Liver (tissue), 8 donors: ENCODE measurements at regions not wholly inside any gene's neighbourhood (a gene's known extent, or its start where the extent isn't known, plus 50 kb on each side); places are given as distances from the start of the nearest gene placed in this dataset.

Experiments used
- DNase-seq: peaks from one replicate; pipeline ENCODE4 v3.0.0-alpha.2; 2017; ENCODE audit warnings: low spot score
- H3K27ac ChIP-seq, 2 donors: one replicate each; pipeline ENCODE4 v1.7.0; 2013; ENCODE audit warnings: inconsistent platforms in 2 of 2, low read length in 2 of 2, control low read depth in 1 of 2, low read depth in 1 of 2, mild to moderate bottlenecking in 1 of 2
- H3K27me3 ChIP-seq, 4 donors: one replicate each; pipeline versions ENCODE4 v1.6.1 to v1.7.0; 2013; ENCODE audit warnings: low read length in 3 of 4, inconsistent platforms in 1 of 4, mild to moderate bottlenecking in 1 of 4, moderate library complexity in 1 of 4; ENCODE audit not compliant: control insufficient read depth in 4 of 4, insufficient read depth in 4 of 4
- H3K36me3 ChIP-seq, 4 donors: one replicate each; pipeline versions ENCODE4 v1.6.1 to v1.7.0; 2013; ENCODE audit warnings: low read length in 3 of 4, mild to moderate bottlenecking in 3 of 4, low read depth in 1 of 4, moderate library complexity in 1 of 4; ENCODE audit not compliant: control insufficient read depth in 4 of 4, insufficient read depth in 3 of 4
- H3K4me1 ChIP-seq, 4 donors: one replicate each; pipeline versions ENCODE4 v1.6.1 to v1.7.0; 2013; ENCODE audit warnings: low read length in 3 of 4, mild to moderate bottlenecking in 3 of 4, moderate library complexity in 1 of 4; ENCODE audit not compliant: control insufficient read depth in 4 of 4, insufficient read depth in 4 of 4
- H3K4me3 ChIP-seq, 3 donors: one replicate each; pipeline versions ENCODE4 v1.6.1 to v1.7.0; 2013; ENCODE audit warnings: low read length in 3 of 3, control low read depth in 1 of 3, low read depth in 1 of 3, mild to moderate bottlenecking in 1 of 3
- H3K9ac ChIP-seq, 2 donors: one replicate each; pipeline ENCODE4 v1.7.0; 2013; ENCODE audit warnings: low read length in 2 of 2, mild to moderate bottlenecking in 2 of 2, moderate library complexity in 2 of 2, control low read depth in 1 of 2, low read depth in 1 of 2
- H3K9me3 ChIP-seq, 4 donors: one replicate each; pipeline versions ENCODE4 v1.6.1 to v1.7.0; 2013; ENCODE audit warnings: low read length in 3 of 4; ENCODE audit not compliant: control insufficient read depth in 4 of 4
- ATF3 ChIP-seq: IDR thresholded peaks from 2 replicates; pipeline ENCODE4 v1.6.1; 2016; ENCODE audit warnings: antibody characterized with exemption
- CTCF ChIP-seq: fragments of 150-350 bp; IDR thresholded peaks from 2 replicates; pipeline ENCODE4 v1.5.1; 2017; ENCODE audit warnings: improper control_type of control experiment, low read depth, low read length; ENCODE audit not compliant: missing input control
- EGR1 ChIP-seq, 2 donors: IDR thresholded peaks; 2 replicates each; pipeline ENCODE4 v1.6.1; 2016 to 2018; ENCODE audit warnings: antibody characterized with exemption in 2 of 2, low read depth in 2 of 2
- FOXA1 ChIP-seq: IDR thresholded peaks from 2 replicates; pipeline ENCODE4 v1.6.1; 2016; ENCODE audit warnings: antibody characterized with exemption
- FOXA2 ChIP-seq: IDR thresholded peaks from 2 replicates; pipeline ENCODE4 v1.6.1; 2016; ENCODE audit warnings: antibody characterized with exemption
- GABPA ChIP-seq, 2 donors: IDR thresholded peaks in 1 of 2; conservative IDR thresholded peaks in 1 of 2; 2 replicates each; pipeline ENCODE4 v1.6.1; 2016; ENCODE audit warnings: antibody characterized with exemption in 2 of 2, mild to moderate bottlenecking in 1 of 2, moderate library complexity in 1 of 2
- HNF4A ChIP-seq, 2 donors: conservative IDR thresholded peaks; 2 replicates each; pipeline ENCODE4 v1.6.1; 2016; ENCODE audit warnings: antibody characterized with exemption in 2 of 2, mild to moderate bottlenecking in 2 of 2
- HNF4G ChIP-seq: IDR thresholded peaks from 2 replicates; pipeline ENCODE4 v1.6.1; 2016; ENCODE audit warnings: antibody characterized with exemption
- JUND ChIP-seq, 2 donors: IDR thresholded peaks; 2 replicates each; pipeline ENCODE4 v1.6.1; 2016; ENCODE audit warnings: antibody characterized with exemption in 2 of 2
- MAX ChIP-seq: IDR thresholded peaks from 2 replicates; pipeline ENCODE4 v1.6.1; 2016; ENCODE audit warnings: antibody characterized with exemption
- NR2F2 ChIP-seq: IDR thresholded peaks from 2 replicates; pipeline ENCODE4 v1.6.1; 2016; ENCODE audit warnings: antibody characterized with exemption
- RAD21 ChIP-seq, 2 donors: IDR thresholded peaks; 2 replicates each; pipeline ENCODE4 v1.6.1; 2016; ENCODE audit warnings: antibody characterized with exemption in 2 of 2, mild to moderate bottlenecking in 2 of 2
- RXRA ChIP-seq, 2 donors: IDR thresholded peaks; 2 replicates each; pipeline ENCODE4 v1.6.1; 2017 to 2018; ENCODE audit warnings: antibody characterized with exemption in 2 of 2, mild to moderate bottlenecking in 1 of 2
- SP1 ChIP-seq: IDR thresholded peaks from 2 replicates; pipeline ENCODE4 v1.6.1; 2018; ENCODE audit warnings: antibody characterized with exemption, mild to moderate bottlenecking
- TAF1 ChIP-seq: conservative IDR thresholded peaks from 2 replicates; pipeline ENCODE4 v1.6.1; 2016; ENCODE audit warnings: antibody characterized with exemption, mild to moderate bottlenecking
- YY1 ChIP-seq: IDR thresholded peaks from 2 replicates; pipeline ENCODE4 v1.6.1; 2016; ENCODE audit warnings: antibody characterized with exemption, mild to moderate bottlenecking
- whole genome bisulfite sequencing: extraction: QIAGEN DNeasy Blood & Tissue Kit; methylation state at CpG from one replicate; pipeline ENCODE4 v1.1.7; 2013; 5-methylcytosine and 5-hydroxymethylcytosine counted together
- TF ChIP-seq, protein P1 (sequence below): IDR thresholded peaks from 2 replicates; pipeline ENCODE4 v1.6.1; 2016; ENCODE audit warnings: antibody characterized with exemption
- TF ChIP-seq, protein P2 (sequence below): IDR thresholded peaks from 2 replicates; pipeline ENCODE4 v1.6.1; 2016; ENCODE audit warnings: antibody characterized with exemption, mild to moderate bottlenecking
- donor health status: healthy.
- donor health status: healthy.
- donor health status: healthy.
- donor health status: healthy.
- donor health status: healthy.

- DNase-seq = no peak
- Histone ChIP-seq H3K36me3 (no peaks in the 10 kb centered on the region), H3K4me1 (no peaks in the 10 kb centered on the region), H3K9ac (no peak overlapping the region), H3K27ac (no peak overlapping the region), H3K4me3 (no peak overlapping the region), H3K9me3 (peaks cover 4 to 7% (median 6%) of the 10 kb centered on the region in 4 donors), H3K27me3 (peaks cover 0 to 11% (median 0%) of the 10 kb centered on the region in 4 donors)
- 50% methylated on average over 20 of the region's 20 CpGs for WGBS
- TF ChIP-seq MAX = no peak
Measured at GRCh38 chr12:131471271-131471905, 239.5 kb upstream of the SFSWAP start.

DNA sequence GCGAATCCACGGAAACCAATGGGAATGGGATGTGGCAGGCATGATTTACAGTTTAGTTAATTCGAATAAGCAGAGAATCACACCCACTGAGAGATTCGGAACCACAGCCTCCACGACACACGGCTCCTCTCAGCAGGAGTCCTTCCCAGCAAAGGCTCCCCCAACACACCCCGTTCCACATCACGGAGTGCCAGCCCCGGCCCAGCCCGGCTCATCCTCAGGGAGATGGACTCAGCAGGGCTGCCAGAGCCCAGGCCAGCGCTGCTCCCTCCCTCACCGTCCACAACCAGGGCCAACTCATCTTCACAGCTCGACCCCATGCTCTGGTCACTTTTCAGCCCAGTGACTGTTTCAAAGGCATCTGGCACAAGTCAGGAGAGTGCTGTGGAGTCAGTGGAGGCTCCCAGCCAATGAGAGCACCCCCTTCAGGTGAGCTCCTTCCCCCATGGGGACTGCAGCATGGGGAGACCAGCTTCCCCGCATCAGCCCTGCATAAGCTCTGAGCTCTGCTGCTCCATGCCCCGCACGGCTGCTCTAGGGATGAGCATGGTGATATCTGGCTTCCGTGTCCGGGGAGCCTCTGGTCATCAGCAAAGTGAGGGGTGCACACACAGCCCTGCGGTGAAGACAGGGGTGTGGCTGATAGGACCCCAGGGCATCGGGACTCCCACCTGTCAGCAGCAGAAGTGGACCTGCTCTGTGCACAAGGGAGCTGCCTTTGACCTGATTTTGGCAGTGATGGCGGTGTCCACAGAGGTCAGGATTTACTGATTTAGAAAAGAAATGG, 238.8 kb upstream of the SFSWAP start:
- Histone ChIP-seq H3K9ac (no peak overlapping the region), H3K27me3 (peaks cover 0 to 7% (median 0%) of the 10 kb centered on the region in 4 donors), H3K4me3 (no peak overlapping the region), H3K9me3 (peaks cover 0 to 1% (median under 1%) of the 10 kb centered on the region in 4 donors), H3K27ac (no peak overlapping the region), H3K4me1 (no peaks in the 10 kb centered on the region), H3K36me3 (no peaks in the 10 kb centered on the region)
- 75% methylated on average over 21 of the region's 21 CpGs for WGBS
- no peak for DNase-seq
- TF ChIP-seq NR2F2 (no peak), GABPA (IDR thresholded peaks at IDR 0.05 in 1 of 2, conservative IDR thresholded peaks at IDR 0.05 in 1 of 2) (no peak), CTCF (no peak), EGR1 (IDR thresholded peaks at IDR 0.05; ENCODE audit: low read depth in 2 of 2) (no peak), YY1 (no peak), RAD21 (IDR thresholded peaks at IDR 0.05) (no peak), RXRA (IDR thresholded peaks at IDR 0.05) (no peak), JUND (IDR thresholded peaks at IDR 0.05) (no peak), SP1 (no peak), HNF4G (no peak), TAF1 (no peak), FOXA2 (no peak), FOXA1 (no peak), HNF4A (conservative IDR thresholded peaks at IDR 0.05) (no peak), MAX (no peak), ATF3 (no peak)
- TF ChIP-seq, protein P1, sequence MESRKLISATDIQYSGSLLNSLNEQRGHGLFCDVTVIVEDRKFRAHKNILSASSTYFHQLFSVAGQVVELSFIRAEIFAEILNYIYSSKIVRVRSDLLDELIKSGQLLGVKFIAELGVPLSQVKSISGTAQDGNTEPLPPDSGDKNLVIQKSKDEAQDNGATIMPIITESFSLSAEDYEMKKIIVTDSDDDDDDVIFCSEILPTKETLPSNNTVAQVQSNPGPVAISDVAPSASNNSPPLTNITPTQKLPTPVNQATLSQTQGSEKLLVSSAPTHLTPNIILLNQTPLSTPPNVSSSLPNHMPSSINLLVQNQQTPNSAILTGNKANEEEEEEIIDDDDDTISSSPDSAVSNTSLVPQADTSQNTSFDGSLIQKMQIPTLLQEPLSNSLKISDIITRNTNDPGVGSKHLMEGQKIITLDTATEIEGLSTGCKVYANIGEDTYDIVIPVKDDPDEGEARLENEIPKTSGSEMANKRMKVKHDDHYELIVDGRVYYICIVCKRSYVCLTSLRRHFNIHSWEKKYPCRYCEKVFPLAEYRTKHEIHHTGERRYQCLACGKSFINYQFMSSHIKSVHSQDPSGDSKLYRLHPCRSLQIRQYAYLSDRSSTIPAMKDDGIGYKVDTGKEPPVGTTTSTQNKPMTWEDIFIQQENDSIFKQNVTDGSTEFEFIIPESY = no peak
- TF ChIP-seq, protein P2, sequence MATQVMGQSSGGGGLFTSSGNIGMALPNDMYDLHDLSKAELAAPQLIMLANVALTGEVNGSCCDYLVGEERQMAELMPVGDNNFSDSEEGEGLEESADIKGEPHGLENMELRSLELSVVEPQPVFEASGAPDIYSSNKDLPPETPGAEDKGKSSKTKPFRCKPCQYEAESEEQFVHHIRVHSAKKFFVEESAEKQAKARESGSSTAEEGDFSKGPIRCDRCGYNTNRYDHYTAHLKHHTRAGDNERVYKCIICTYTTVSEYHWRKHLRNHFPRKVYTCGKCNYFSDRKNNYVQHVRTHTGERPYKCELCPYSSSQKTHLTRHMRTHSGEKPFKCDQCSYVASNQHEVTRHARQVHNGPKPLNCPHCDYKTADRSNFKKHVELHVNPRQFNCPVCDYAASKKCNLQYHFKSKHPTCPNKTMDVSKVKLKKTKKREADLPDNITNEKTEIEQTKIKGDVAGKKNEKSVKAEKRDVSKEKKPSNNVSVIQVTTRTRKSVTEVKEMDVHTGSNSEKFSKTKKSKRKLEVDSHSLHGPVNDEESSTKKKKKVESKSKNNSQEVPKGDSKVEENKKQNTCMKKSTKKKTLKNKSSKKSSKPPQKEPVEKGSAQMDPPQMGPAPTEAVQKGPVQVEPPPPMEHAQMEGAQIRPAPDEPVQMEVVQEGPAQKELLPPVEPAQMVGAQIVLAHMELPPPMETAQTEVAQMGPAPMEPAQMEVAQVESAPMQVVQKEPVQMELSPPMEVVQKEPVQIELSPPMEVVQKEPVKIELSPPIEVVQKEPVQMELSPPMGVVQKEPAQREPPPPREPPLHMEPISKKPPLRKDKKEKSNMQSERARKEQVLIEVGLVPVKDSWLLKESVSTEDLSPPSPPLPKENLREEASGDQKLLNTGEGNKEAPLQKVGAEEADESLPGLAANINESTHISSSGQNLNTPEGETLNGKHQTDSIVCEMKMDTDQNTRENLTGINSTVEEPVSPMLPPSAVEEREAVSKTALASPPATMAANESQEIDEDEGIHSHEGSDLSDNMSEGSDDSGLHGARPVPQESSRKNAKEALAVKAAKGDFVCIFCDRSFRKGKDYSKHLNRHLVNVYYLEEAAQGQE = no peak
